ENCODE measurements at regions not wholly inside any gene's neighbourhood (a gene's known extent, or its start where the extent isn't known, plus 50 kb on each side); places are given as distances from the start of the nearest gene placed in this dataset.

GRCh38 chr20:12925210-12925755, 83.5 kb upstream of the SPTLC3 start:
- no peak overlapping the region for H3K4me3 ChIP-seq (ENCODE audit: low read depth, low read length)
- peak; percentile 95 for TF ChIP-seq CTCF (conservative IDR thresholded peaks at IDR 0.05; ENCODE audit: low read depth, low read length)
- DNase-seq (ENCODE audit: low read depth), result peak; percentile 95

- TF ChIP-seq CTCF (conservative IDR thresholded peaks at IDR 0.05; ENCODE audit: low read depth, low read length), result no peak
- no peak for DNase-seq (ENCODE audit: low read depth)
- no peak overlapping the region for H3K4me3 ChIP-seq (ENCODE audit: low read depth, low read length)
These were observed 82.6 kb upstream of the SPTLC3 start for GRCh38 chr20:12925863-12926793.

GRCh38 chr20:12927489-12927888, 81.3 kb upstream of the SPTLC3 start:
- no peak overlapping the region for H3K4me3 ChIP-seq (ENCODE audit: low read depth, low read length)
- DNase-seq (ENCODE audit: low read depth), result peak; percentile 32
- no peak for TF ChIP-seq CTCF (conservative IDR thresholded peaks at IDR 0.05; ENCODE audit: low read depth, low read length)

GRCh38 chr20:12928358-12928754, 80.4 kb upstream of the SPTLC3 start:
- H3K4me3 ChIP-seq (ENCODE audit: low read depth, low read length), result no peak overlapping the region
- DNase-seq (ENCODE audit: low read depth), result peak; percentile 41
- TF ChIP-seq CTCF (conservative IDR thresholded peaks at IDR 0.05; ENCODE audit: low read depth, low read length), result no peak

GRCh38 chr20:12928755-12929401, 79.9 kb upstream of the SPTLC3 start:
- TF ChIP-seq CTCF (conservative IDR thresholded peaks at IDR 0.05; ENCODE audit: low read depth, low read length), result no peak
- DNase-seq (ENCODE audit: low read depth), result peak; percentile 92
- H3K4me3 ChIP-seq (ENCODE audit: low read depth, low read length), result no peak overlapping the region

GRCh38 chr20:12936020-12936419, 72.8 kb upstream of the SPTLC3 start:
- DNase-seq (ENCODE audit: low read depth), result no peak
- no peak for TF ChIP-seq CTCF (conservative IDR thresholded peaks at IDR 0.05; ENCODE audit: low read depth, low read length)
- no peak overlapping the region for H3K4me3 ChIP-seq (ENCODE audit: low read depth, low read length)

Measured in choroid plexus epithelial cell (primary cell).